ENCODE measurements at regions not wholly inside any gene's neighbourhood (a gene's known extent, or its start where the extent isn't known, plus 50 kb on each side); places are given as distances from the start of the nearest gene placed in this dataset.

DNA sequence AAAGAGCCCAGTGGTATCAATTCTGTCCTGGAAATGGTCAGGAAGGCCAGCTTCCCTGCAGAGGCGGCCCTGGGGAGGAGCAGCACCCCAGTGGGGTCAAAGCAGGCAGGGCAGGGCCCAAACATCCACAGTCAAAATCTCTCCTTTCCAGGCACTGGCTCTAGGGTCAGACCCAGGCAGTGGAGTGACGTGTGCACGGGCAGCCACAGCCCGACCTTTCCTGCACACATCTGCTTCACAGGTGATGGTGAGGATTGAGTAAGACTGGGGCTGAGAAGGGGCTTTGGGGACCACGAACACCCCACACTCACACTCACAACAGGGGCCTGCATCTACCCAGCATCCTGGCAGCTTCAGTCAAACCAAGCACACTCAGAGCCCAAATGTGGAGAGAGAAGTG lies 97.8 kb upstream of the GLI2 start:
- TF ChIP-seq, protein P1, sequence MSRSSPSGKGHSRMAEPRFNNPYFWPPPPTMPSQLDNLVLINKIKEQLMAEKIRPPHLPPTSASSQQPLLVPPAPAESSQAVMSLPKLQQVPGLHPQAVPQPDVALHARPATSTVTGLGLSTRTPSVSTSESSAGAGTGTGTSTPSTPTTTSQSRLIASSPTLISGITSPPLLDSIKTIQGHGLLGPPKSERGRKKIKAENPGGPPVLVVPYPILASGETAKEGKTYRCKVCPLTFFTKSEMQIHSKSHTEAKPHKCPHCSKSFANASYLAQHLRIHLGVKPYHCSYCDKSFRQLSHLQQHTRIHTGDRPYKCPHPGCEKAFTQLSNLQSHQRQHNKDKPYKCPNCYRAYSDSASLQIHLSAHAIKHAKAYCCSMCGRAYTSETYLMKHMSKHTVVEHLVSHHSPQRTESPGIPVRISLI (tag by site-specific recombination; IDR thresholded peaks at IDR 0.05), result no peak
- TF ChIP-seq ZNF776 (tag by site-specific recombination; IDR thresholded peaks at IDR 0.05; ENCODE audit: borderline replicate concordance), result no peak
- TF ChIP-seq ZNF133 (tag by site-specific recombination; IDR thresholded peaks at IDR 0.05), result no peak
- no peak for TF ChIP-seq SP2 (tag by site-specific recombination; IDR thresholded peaks at IDR 0.05)
- TF ChIP-seq ZNF585B (tag by site-specific recombination; IDR thresholded peaks at IDR 0.05), result no peak
- TF ChIP-seq ZNF677 (tag by site-specific recombination; IDR thresholded peaks at IDR 0.05), result no peak
- TF ChIP-seq, protein P2, sequence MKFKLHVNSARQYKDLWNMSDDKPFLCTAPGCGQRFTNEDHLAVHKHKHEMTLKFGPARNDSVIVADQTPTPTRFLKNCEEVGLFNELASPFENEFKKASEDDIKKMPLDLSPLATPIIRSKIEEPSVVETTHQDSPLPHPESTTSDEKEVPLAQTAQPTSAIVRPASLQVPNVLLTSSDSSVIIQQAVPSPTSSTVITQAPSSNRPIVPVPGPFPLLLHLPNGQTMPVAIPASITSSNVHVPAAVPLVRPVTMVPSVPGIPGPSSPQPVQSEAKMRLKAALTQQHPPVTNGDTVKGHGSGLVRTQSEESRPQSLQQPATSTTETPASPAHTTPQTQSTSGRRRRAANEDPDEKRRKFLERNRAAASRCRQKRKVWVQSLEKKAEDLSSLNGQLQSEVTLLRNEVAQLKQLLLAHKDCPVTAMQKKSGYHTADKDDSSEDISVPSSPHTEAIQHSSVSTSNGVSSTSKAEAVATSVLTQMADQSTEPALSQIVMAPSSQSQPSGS (tag by site-specific recombination; IDR thresholded peaks at IDR 0.05; ENCODE audit: low read depth), result no peak
- TF ChIP-seq ZNF223 (tag by site-specific recombination; IDR thresholded peaks at IDR 0.05), result no peak
- no peak for TF ChIP-seq ZNF501 (tag by site-specific recombination; IDR thresholded peaks at IDR 0.05)
- no peak for TF ChIP-seq ZNF2 (tag by site-specific recombination; IDR thresholded peaks at IDR 0.05)
- TF ChIP-seq, protein P3, sequence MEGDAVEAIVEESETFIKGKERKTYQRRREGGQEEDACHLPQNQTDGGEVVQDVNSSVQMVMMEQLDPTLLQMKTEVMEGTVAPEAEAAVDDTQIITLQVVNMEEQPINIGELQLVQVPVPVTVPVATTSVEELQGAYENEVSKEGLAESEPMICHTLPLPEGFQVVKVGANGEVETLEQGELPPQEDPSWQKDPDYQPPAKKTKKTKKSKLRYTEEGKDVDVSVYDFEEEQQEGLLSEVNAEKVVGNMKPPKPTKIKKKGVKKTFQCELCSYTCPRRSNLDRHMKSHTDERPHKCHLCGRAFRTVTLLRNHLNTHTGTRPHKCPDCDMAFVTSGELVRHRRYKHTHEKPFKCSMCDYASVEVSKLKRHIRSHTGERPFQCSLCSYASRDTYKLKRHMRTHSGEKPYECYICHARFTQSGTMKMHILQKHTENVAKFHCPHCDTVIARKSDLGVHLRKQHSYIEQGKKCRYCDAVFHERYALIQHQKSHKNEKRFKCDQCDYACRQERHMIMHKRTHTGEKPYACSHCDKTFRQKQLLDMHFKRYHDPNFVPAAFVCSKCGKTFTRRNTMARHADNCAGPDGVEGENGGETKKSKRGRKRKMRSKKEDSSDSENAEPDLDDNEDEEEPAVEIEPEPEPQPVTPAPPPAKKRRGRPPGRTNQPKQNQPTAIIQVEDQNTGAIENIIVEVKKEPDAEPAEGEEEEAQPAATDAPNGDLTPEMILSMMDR (tag by site-specific recombination; IDR thresholded peaks at IDR 0.05), result no peak
- TF ChIP-seq, protein P4, sequence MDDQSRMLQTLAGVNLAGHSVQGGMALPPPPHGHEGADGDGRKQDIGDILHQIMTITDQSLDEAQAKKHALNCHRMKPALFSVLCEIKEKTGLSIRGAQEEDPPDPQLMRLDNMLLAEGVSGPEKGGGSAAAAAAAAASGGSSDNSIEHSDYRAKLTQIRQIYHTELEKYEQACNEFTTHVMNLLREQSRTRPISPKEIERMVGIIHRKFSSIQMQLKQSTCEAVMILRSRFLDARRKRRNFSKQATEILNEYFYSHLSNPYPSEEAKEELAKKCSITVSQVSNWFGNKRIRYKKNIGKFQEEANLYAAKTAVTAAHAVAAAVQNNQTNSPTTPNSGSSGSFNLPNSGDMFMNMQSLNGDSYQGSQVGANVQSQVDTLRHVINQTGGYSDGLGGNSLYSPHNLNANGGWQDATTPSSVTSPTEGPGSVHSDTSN (CRISPR knock-in tag; IDR thresholded peaks at IDR 0.05), result no peak
- TF ChIP-seq, protein P5, sequence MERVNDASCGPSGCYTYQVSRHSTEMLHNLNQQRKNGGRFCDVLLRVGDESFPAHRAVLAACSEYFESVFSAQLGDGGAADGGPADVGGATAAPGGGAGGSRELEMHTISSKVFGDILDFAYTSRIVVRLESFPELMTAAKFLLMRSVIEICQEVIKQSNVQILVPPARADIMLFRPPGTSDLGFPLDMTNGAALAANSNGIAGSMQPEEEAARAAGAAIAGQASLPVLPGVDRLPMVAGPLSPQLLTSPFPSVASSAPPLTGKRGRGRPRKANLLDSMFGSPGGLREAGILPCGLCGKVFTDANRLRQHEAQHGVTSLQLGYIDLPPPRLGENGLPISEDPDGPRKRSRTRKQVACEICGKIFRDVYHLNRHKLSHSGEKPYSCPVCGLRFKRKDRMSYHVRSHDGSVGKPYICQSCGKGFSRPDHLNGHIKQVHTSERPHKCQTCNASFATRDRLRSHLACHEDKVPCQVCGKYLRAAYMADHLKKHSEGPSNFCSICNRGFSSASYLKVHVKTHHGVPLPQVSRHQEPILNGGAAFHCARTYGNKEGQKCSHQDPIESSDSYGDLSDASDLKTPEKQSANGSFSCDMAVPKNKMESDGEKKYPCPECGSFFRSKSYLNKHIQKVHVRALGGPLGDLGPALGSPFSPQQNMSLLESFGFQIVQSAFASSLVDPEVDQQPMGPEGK (tag by site-specific recombination; IDR thresholded peaks at IDR 0.05), result no peak
